Middle frontal gyrus (tissue), 1 donor: ENCODE measurements at regions not wholly inside any gene's neighbourhood (a gene's known extent, or its start where the extent isn't known, plus 50 kb on each side); places are given as distances from the start of the nearest gene placed in this dataset.

Source experiments
- DNase-seq: peaks from one replicate; pipeline ENCODE4 v3.0.0-alpha.2; 2015; ENCODE audit warnings: low spot score; ENCODE audit errors: extremely low spot score

DNA sequence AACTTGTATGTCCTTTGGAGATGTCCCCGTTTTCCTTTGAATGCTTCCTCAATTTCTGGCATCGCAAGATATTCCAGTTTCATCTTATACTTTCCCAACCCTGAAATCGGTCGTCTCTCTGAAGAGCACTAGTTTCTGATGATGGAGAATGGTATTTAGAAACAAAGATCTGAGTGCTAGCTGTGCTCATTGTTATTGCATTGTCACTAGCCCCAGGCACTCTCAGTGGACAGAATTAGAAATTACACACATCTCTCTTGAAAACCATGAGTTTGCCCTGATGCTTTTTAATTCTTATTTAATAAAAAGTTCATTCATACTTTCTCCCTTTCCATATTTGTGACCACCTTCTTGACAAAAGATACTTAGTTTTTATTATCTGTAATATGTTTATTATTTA is 67.7 kb downstream of the C9orf152 start:
- DNase-seq = no peak

- DNase-seq = no peak
Measured at GRCh38 chr9:110141227-110141793, 66.6 kb downstream of the C9orf152 start.

GRCh38 chr9:110142253-110142652 is 65.7 kb downstream of the C9orf152 start:
- DNase-seq = no peak

DNA sequence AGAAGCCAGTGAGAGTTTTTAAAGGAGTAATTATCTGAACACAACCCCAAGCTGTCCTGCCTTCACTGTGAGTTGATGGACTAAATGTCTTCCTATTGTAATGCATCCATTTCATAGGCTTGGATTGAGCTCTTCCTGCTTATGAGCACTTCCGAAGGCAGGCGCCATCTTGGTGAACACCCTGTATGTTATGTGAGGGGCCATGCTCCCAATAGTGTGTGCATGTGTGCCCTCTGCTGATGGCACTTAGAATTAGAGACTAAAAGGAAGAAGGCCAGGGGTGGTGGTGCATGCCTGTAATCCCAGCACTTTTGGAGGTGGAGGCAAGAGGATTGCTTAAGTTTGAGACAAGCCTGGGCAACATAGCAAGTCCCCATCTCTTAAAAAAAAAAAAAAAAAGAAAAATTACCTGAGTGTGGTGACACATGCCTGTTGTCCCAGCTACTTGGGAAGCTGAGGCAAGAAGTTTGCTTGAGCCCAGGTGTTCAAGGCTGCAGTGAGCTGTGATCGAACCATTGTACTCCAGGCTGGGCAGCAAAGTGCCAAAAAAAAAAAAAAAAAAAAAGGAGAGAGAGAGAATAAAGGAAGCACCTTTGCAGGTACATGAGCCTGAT is 65.0 kb downstream of the C9orf152 start:
- no peak for DNase-seq

DNA sequence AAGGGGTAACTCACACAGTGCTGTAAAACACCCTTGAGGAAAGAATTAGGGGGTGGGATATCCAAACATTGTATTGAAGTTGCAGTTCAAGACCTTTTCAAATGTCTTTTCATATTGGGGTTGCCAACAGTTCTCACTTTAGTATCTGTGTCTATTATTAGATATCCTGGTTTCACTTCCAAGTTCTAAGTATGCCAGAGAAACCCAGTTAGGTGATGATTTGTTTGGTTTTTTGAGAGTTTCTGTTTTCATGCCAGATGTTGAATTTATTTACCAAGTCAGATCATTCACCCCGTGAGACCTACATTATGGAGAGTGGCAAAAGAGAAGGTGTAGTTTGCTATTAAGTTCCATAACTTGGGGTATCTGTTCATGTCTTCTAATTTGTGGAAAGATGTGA is 64.5 kb downstream of the C9orf152 start:
- no peak for DNase-seq

DNA sequence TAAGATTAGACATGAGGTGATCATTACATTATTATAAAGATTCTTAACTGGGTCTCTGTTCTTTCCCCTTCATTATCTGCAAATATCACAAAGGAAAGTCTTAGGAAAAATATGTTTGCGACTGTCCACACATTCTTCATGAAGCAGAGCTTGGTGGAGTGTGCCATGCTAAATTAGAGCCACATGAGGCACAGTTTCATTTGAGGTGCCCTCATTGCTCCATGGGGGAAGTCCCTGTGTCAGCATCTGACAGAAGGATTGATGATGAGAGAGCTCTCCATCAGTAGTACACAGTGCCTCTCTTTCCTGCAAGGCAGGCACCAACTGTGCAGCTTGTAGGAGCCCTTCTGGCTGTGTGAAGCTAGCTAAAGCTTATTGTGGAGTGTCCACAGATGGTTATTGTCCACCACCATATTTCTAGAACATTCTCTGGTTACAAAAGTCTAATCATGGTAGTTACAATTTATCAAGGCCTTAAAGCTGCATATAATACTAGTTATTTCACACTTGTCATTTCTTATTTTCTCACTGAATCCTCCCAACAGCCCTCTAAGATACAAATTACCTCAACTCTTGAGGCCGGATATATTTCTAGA is 63.9 kb downstream of the C9orf152 start:
- no peak for DNase-seq

DNA sequence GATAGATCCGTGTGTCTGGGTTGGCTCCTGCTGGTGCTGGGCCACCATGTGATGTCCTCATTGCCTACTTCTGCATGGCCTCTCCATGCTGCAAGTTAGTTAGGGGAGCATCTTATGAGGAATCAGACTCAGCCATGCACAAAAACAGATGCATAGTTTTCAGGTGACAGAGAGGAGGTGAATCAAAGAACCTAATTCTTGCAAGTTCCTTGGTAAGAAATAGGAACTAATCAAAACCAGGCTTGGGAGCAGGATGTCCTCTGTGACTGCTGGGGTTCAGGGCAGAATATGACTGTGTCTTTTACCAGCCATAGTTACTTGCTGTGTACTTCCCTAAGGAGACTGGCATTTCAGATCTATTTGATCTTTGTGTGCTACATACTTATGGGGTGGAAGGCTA is 61.6 kb downstream of the C9orf152 start:
- DNase-seq = no peak

DNA sequence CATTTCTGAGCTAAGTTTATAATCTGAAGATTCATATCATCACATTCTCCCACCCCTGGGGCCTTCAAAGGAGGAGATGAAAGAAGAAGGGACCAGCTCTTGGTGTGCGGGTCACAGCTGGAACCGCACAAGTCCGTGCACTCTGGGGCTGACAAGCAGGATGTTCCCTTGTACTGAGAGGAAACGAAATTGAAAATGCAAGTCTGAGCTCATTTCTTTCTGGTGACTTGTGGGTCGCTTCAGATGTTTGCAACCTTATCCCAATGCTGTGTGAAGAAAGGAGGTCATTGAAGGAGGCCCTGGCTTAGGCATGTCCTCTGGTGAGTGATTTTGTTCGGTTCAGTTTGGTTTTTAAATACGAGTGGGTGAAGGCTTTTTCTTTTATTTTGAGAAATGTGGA is 59.6 kb downstream of the C9orf152 start:
- no peak for DNase-seq

- DNase-seq = no peak
Measured at GRCh38 chr9:110148891-110149290, 59.1 kb downstream of the C9orf152 start.
